Skeletal muscle tissue (tissue), 3 donors: ENCODE measurements at regions not wholly inside any gene's neighbourhood (a gene's known extent, or its start where the extent isn't known, plus 50 kb on each side); places are given as distances from the start of the nearest gene placed in this dataset.

Experiments
- H3K27ac ChIP-seq: one replicate; pipeline ENCODE4 v1.7.0; 2013; ENCODE audit warnings: mild to moderate bottlenecking, low read depth, low read length, inconsistent platforms
- H3K27me3 ChIP-seq, 3 donors: one replicate each; pipeline ENCODE4 v1.7.0; 2013; ENCODE audit warnings: low read length in 3 of 3; ENCODE audit not compliant: control insufficient read depth in 3 of 3, insufficient read depth in 3 of 3
- H3K36me3 ChIP-seq, 3 donors: one replicate each; pipeline ENCODE4 v1.7.0; 2013; ENCODE audit warnings: low read length in 3 of 3; ENCODE audit not compliant: control insufficient read depth in 3 of 3, insufficient read depth in 3 of 3
- H3K4me1 ChIP-seq, 3 donors: one replicate each; pipeline ENCODE4 v1.7.0; 2013; ENCODE audit warnings: low read length in 3 of 3, mild to moderate bottlenecking in 3 of 3; ENCODE audit not compliant: control insufficient read depth in 3 of 3, insufficient read depth in 3 of 3
- H3K4me3 ChIP-seq, 3 donors: one replicate each; pipeline ENCODE4 v1.7.0; 2013; ENCODE audit warnings: low read length in 3 of 3
- H3K9ac ChIP-seq, 3 donors: one replicate each; pipeline ENCODE4 v1.7.0; 2013; ENCODE audit warnings: low read length in 3 of 3, mild to moderate bottlenecking in 3 of 3, moderate library complexity in 2 of 3, low read depth in 1 of 3
- H3K9me3 ChIP-seq, 3 donors: one replicate each; pipeline ENCODE4 v1.7.0; 2013; ENCODE audit warnings: low read length in 3 of 3; ENCODE audit not compliant: control insufficient read depth in 3 of 3
- donor health status: Osteomylitis.

- no peak overlapping the region for H3K9ac ChIP-seq
- no peaks in the 10 kb centered on the region for H3K27me3 ChIP-seq
- H3K36me3 ChIP-seq, result no peaks in the 10 kb centered on the region
- H3K9me3 ChIP-seq, result peaks cover 0 to 3% (median 2%) of the 10 kb centered on the region in 3 donors
- no peaks in the 10 kb centered on the region for H3K4me1 ChIP-seq
- no peak overlapping the region for H3K4me3 ChIP-seq
- no peak overlapping the region for H3K27ac ChIP-seq
These were observed 253.3 kb upstream of the KIAA1217 start for GRCh38 chr10:23955456-23956225.

GRCh38 chr10:23965123-23965522 lies 243.8 kb upstream of the KIAA1217 start:
- Histone ChIP-seq H3K9me3 (no peaks in the 10 kb centered on the region), H3K27me3 (no peaks in the 10 kb centered on the region), H3K36me3 (no peaks in the 10 kb centered on the region), H3K27ac (no peak overlapping the region), H3K4me1 (no peaks in the 10 kb centered on the region), H3K4me3 (no peak overlapping the region), H3K9ac (no peak overlapping the region)

- no peak overlapping the region for H3K9ac ChIP-seq
- no peak overlapping the region for H3K27ac ChIP-seq
- no peaks in the 10 kb centered on the region for H3K27me3 ChIP-seq
- no peaks in the 10 kb centered on the region for H3K4me1 ChIP-seq
- no peaks in the 10 kb centered on the region for H3K9me3 ChIP-seq
- H3K4me3 ChIP-seq, result no peak overlapping the region
- no peaks in the 10 kb centered on the region for H3K36me3 ChIP-seq
These were observed 243.1 kb upstream of the KIAA1217 start for GRCh38 chr10:23965880-23966279.

- no peak overlapping the region for H3K27ac ChIP-seq
These were observed 242.4 kb upstream of the KIAA1217 start for GRCh38 chr10:23966504-23967051.

GRCh38 chr10:23968301-23968700 lies 240.6 kb upstream of the KIAA1217 start:
- Histone ChIP-seq H3K27me3 (no peaks in the 10 kb centered on the region), H3K9me3 (no peaks in the 10 kb centered on the region), H3K4me1 (no peaks in the 10 kb centered on the region), H3K4me3 (no peak overlapping the region), H3K36me3 (no peaks in the 10 kb centered on the region), H3K9ac (no peak overlapping the region), H3K27ac (no peak overlapping the region)

More at GRCh38 chr10:23966504-23967051, 242.4 kb upstream of the KIAA1217 start:
- Histone ChIP-seq H3K9ac (no peak overlapping the region), H3K9me3 (no peaks in the 10 kb centered on the region), H3K27me3 (no peaks in the 10 kb centered on the region), H3K4me3 (no peak overlapping the region), H3K4me1 (no peaks in the 10 kb centered on the region), H3K36me3 (no peaks in the 10 kb centered on the region)

- peak overlapping the region in 2 of 3 donors; percentile 7 to 9 for H3K4me3 ChIP-seq
- peaks cover 0 to 14% (median 10%) of the 10 kb centered on the region in 3 donors for H3K4me1 ChIP-seq
- no peak overlapping the region for H3K27ac ChIP-seq
These were observed 234.1 kb upstream of the KIAA1217 start for GRCh38 chr10:23974746-23975272.

GRCh38 chr10:23975431-23975830 lies 233.5 kb upstream of the KIAA1217 start:
- Histone ChIP-seq H3K27me3 (no peaks in the 10 kb centered on the region), H3K4me3 (no peak overlapping the region), H3K27ac (peak overlapping the region; percentile 22), H3K4me1 (peaks cover 0 to 20% (median 13%) of the 10 kb centered on the region in 3 donors), H3K36me3 (no peaks in the 10 kb centered on the region), H3K9ac (no peak overlapping the region), H3K9me3 (no peaks in the 10 kb centered on the region)

More at GRCh38 chr10:23974746-23975272, 234.1 kb upstream of the KIAA1217 start:
- Histone ChIP-seq H3K9ac (peak overlapping the region in 1 of 3 donors; percentile 26), H3K27me3 (no peaks in the 10 kb centered on the region), H3K9me3 (no peaks in the 10 kb centered on the region), H3K36me3 (no peaks in the 10 kb centered on the region)

- Histone ChIP-seq H3K4me3 (no peak overlapping the region), H3K4me1 (peaks cover 0 to 21% (median 13%) of the 10 kb centered on the region in 3 donors), H3K27me3 (no peaks in the 10 kb centered on the region), H3K9me3 (no peaks in the 10 kb centered on the region), H3K36me3 (no peaks in the 10 kb centered on the region), H3K9ac (no peak overlapping the region), H3K27ac (peak overlapping the region; percentile 22)
These were observed 232.7 kb upstream of the KIAA1217 start for GRCh38 chr10:23976275-23976674.

GRCh38 chr10:23978317-23978716 lies 230.6 kb upstream of the KIAA1217 start:
- Histone ChIP-seq H3K27me3 (no peaks in the 10 kb centered on the region), H3K9me3 (no peaks in the 10 kb centered on the region)

GRCh38 chr10:23980094-23980493 lies 228.8 kb upstream of the KIAA1217 start:
- H3K9me3 ChIP-seq, result no peaks in the 10 kb centered on the region
- peaks cover 0 to 21% (median 13%) of the 10 kb centered on the region in 3 donors for H3K4me1 ChIP-seq
- H3K4me3 ChIP-seq, result no peak overlapping the region
- H3K9ac ChIP-seq, result no peak overlapping the region
- H3K27ac ChIP-seq, result no peak overlapping the region
- no peaks in the 10 kb centered on the region for H3K36me3 ChIP-seq
- no peaks in the 10 kb centered on the region for H3K27me3 ChIP-seq

More at GRCh38 chr10:23978317-23978716, 230.6 kb upstream of the KIAA1217 start:
- Histone ChIP-seq H3K4me1 (peaks cover 0 to 21% (median 13%) of the 10 kb centered on the region in 3 donors), H3K9ac (no peak overlapping the region), H3K27ac (no peak overlapping the region), H3K4me3 (no peak overlapping the region), H3K36me3 (no peaks in the 10 kb centered on the region)
